H9 (cell line): ENCODE measurements at regions not wholly inside any gene's neighbourhood (a gene's known extent, or its start where the extent isn't known, plus 50 kb on each side); places are given as distances from the start of the nearest gene placed in this dataset.

Experiments
- DNase-seq: peaks from one replicate; pipeline ENCODE4 v3.0.0-alpha.2; 2017
- H2AFZ ChIP-seq: one replicate; pipeline ENCODE4 v1.6.1; 2013; ENCODE audit warnings: mild to moderate bottlenecking, low read length, control low read depth, moderate library complexity
- H2AK5ac ChIP-seq: 2 replicates; pipeline ENCODE4 v1.6.1; 2013; ENCODE audit warnings: low read length, control low read depth, mixed read lengths; ENCODE audit not compliant: insufficient read length
- H2BK120ac ChIP-seq: one replicate; pipeline ENCODE4 v1.6.1; 2013; ENCODE audit warnings: low read depth, mild to moderate bottlenecking, low read length, control low read depth, inconsistent platforms; ENCODE audit not compliant: poor library complexity, severe bottlenecking
- H2BK12ac ChIP-seq: 2 replicates; pipeline ENCODE4 v1.6.1; 2013; ENCODE audit warnings: low read length, control low read depth, mixed read lengths, low read depth; ENCODE audit not compliant: insufficient read length
- H2BK15ac ChIP-seq: 2 replicates; pipeline ENCODE4 v1.6.1; 2013; ENCODE audit warnings: low read depth, low read length, control low read depth
- H2BK20ac ChIP-seq: one replicate; pipeline ENCODE4 v1.6.1; 2013; ENCODE audit warnings: low read depth, mild to moderate bottlenecking, low read length, control low read depth, inconsistent platforms; ENCODE audit not compliant: poor library complexity, severe bottlenecking
- H2BK5ac ChIP-seq: 2 replicates; pipeline ENCODE4 v1.6.1; 2013; ENCODE audit warnings: low read length, control low read depth, mixed read lengths; ENCODE audit not compliant: insufficient read length
- H3K14ac ChIP-seq: 2 replicates; pipeline ENCODE4 v1.6.1; 2013; ENCODE audit warnings: low read length, control low read depth; ENCODE audit not compliant: insufficient read depth
- H3K18ac ChIP-seq: 2 replicates; pipeline ENCODE4 v1.6.1; 2013; ENCODE audit warnings: low read depth, mild to moderate bottlenecking, mixed read lengths, low read length, control low read depth; ENCODE audit not compliant: insufficient read length
- H3K23ac ChIP-seq: 2 replicates; pipeline ENCODE4 v1.6.1; 2013; ENCODE audit warnings: low read length, control low read depth, mixed read lengths, low read depth; ENCODE audit not compliant: insufficient read length
- H3K23me2 ChIP-seq: 2 replicates; pipeline ENCODE4 v1.6.1; 2013; ENCODE audit warnings: low read depth, mild to moderate bottlenecking, mixed read lengths, low read length, control low read depth; ENCODE audit not compliant: insufficient read length, poor library complexity, severe bottlenecking
- H3K27ac ChIP-seq: 2 replicates; pipeline ENCODE4 v1.5.1; 2013; ENCODE audit warnings: low read length, control low read depth, mixed read lengths, low read depth; ENCODE audit not compliant: insufficient read length
- H3K27me3 ChIP-seq: 2 replicates; pipeline ENCODE4 v1.6.1; 2013; ENCODE audit warnings: low read length, control low read depth, inconsistent platforms; ENCODE audit not compliant: insufficient read depth
- H3K4ac ChIP-seq: 2 replicates; pipeline ENCODE4 v1.6.1; 2013; ENCODE audit warnings: low read depth, mild to moderate bottlenecking, control low read depth, inconsistent platforms, low read length, moderate library complexity
- H3K4me1 ChIP-seq: 2 replicates; pipeline ENCODE4 v1.6.1; 2013; ENCODE audit warnings: low read length, control low read depth, inconsistent platforms; ENCODE audit not compliant: insufficient read depth
- H3K4me2 ChIP-seq: 2 replicates; pipeline ENCODE4 v1.6.1; 2013; ENCODE audit warnings: low read length, control low read depth, mixed read lengths; ENCODE audit not compliant: insufficient read length, insufficient read depth
- H3K56ac ChIP-seq: 2 replicates; pipeline ENCODE4 v1.6.1; 2013; ENCODE audit warnings: low read depth, mild to moderate bottlenecking, mixed read lengths, low read length, control low read depth; ENCODE audit not compliant: insufficient read length
- H3K79me1 ChIP-seq: 2 replicates; pipeline ENCODE4 v1.6.1; 2013; ENCODE audit warnings: low read depth, mild to moderate bottlenecking, moderate library complexity, low read length, control low read depth, inconsistent platforms; ENCODE audit not compliant: insufficient read depth, poor library complexity, severe bottlenecking
- H3K79me2 ChIP-seq: 2 replicates; pipeline ENCODE4 v1.6.1; 2013; ENCODE audit warnings: low read length, control low read depth, inconsistent platforms; ENCODE audit not compliant: insufficient read depth
- H3K9ac ChIP-seq: 2 replicates; pipeline ENCODE4 v1.6.1; 2013; ENCODE audit warnings: low read length, control low read depth, mixed read lengths; ENCODE audit not compliant: insufficient read length; ENCODE audit errors: extremely low read depth
- H3K9me3 ChIP-seq: one replicate; pipeline ENCODE4 v1.6.1; 2013; ENCODE audit warnings: low read depth, low read length, inconsistent platforms; ENCODE audit not compliant: control insufficient read depth
- H3T11ph ChIP-seq: one replicate; pipeline ENCODE4 v1.6.1; 2013; ENCODE audit warnings: mild to moderate bottlenecking, low read length, control low read depth, inconsistent platforms
- H4K20me1 ChIP-seq: one replicate; pipeline ENCODE4 v1.6.1; 2013; ENCODE audit not compliant: control insufficient read depth, insufficient read length, insufficient read depth
- H4K5ac ChIP-seq: 2 replicates; pipeline ENCODE4 v1.6.1; 2013; ENCODE audit warnings: low read depth, mild to moderate bottlenecking, mixed read lengths, low read length, control low read depth; ENCODE audit not compliant: insufficient read length
- H4K8ac ChIP-seq: replicated peaks from 2 replicates; pipeline ENCODE4 v1.6.1; 2013; ENCODE audit warnings: low read length, control low read depth, mixed read lengths, low read depth; ENCODE audit not compliant: insufficient read length
- H4K91ac ChIP-seq: 2 replicates; pipeline ENCODE4 v1.6.1; 2013; ENCODE audit warnings: low read depth, mild to moderate bottlenecking, moderate library complexity, mixed read lengths, low read length, control low read depth; ENCODE audit not compliant: insufficient read length
- H3K27ac Mint-ChIP-seq, 3 experiments: 2 replicates in 2 of 3; 3 replicates in 1 of 3; pipeline ENCODE4 v1.8.0; 2020 to 2021; ENCODE audit warnings: mixed read lengths in 3 of 3, mild to moderate bottlenecking in 1 of 3, moderate library complexity in 1 of 3
- H3K27me3 Mint-ChIP-seq: 2 replicates; pipeline ENCODE4 v1.8.0; 2021; ENCODE audit warnings: low read depth, mild to moderate bottlenecking, moderate library complexity, mixed read lengths
- H3K36me3 Mint-ChIP-seq, 3 experiments: 2 replicates in 2 of 3; 3 replicates in 1 of 3; pipeline ENCODE4 v1.8.0; 2020 to 2021; ENCODE audit warnings: low read depth in 3 of 3, mixed read lengths in 3 of 3; ENCODE audit not compliant: insufficient read depth in 1 of 3
- H3K4me1 Mint-ChIP-seq, 2 experiments: 2 replicates each; pipeline ENCODE4 v1.8.0; 2020; ENCODE audit warnings: mixed read lengths in 2 of 2
- H3K4me3 Mint-ChIP-seq, 2 experiments: 2 replicates in 1 of 2; 3 replicates in 1 of 2; pipeline ENCODE4 v1.8.0; 2020 to 2021; ENCODE audit warnings: mild to moderate bottlenecking in 2 of 2, mixed read lengths in 2 of 2, moderate library complexity in 1 of 2
- H3K9me3 Mint-ChIP-seq, 2 experiments: 2 replicates in 1 of 2; 3 replicates in 1 of 2; pipeline ENCODE4 v1.8.0; 2020; ENCODE audit warnings: mild to moderate bottlenecking in 2 of 2, mixed read lengths in 2 of 2, moderate library complexity in 1 of 2
- whole genome bisulfite sequencing: extraction: QIAGEN DNeasy Blood & Tissue Kit; methylation state at CpG from one replicate; pipeline ENCODE4 v1.1.7; 2013; ENCODE audit warnings: missing lambda C conversion rate, low lambda C conversion rate, mixed read lengths; ENCODE audit not compliant: insufficient read length; ENCODE audit errors: extremely low coverage; 5-methylcytosine and 5-hydroxymethylcytosine counted together
- TF ChIP-seq, protein P1 (sequence below): fragments of 200-600 bp; sonication (generic); conservative IDR thresholded peaks from 3 replicates; pipeline ENCODE4 v1.8.0; 2021; ENCODE audit warnings: antibody characterized with exemption, mild to moderate bottlenecking

DNA sequence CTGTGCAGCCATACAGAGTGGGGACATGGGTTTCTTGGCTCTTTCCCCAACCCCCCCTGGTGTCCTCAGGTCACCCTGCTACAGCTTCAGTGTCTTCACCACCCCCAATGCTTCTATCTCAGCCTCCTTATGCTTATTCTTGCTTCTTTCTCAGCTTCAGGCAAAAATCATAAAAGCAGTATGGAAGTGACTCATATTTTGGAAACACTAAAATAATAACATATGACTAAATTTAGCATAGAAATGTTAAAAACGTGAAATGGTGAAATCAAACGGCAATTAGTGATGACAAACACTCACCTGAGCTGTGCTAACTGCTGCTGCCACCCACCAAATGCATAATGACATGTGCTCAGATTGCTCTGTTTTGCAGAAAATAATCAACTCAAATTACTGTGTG lies 475.2 kb upstream of the EPHA3 start:
- H4K5ac ChIP-seq, result no peak overlapping the region
- whole genome bisulfite sequencing, result no CpG with 5 or more reads among the region's 2 CpGs
- Mint-ChIP-seq H3K27ac (no peak overlapping the region), H3K4me1 (no peaks in the 10 kb centered on the region), H3K9me3 (peaks cover 6 to 10% of the 10 kb centered on the region in 2 experiments; a peak in 4 of 5 replicates), H3K4me3 (no peak overlapping the region), H3K27me3 (no peaks in the 10 kb centered on the region), H3K36me3 (peaks cover 0 to 7% (median 4%) of the 10 kb centered on the region in 3 experiments; a peak in 4 of 7 replicates)
- no peak overlapping the region for H3K14ac ChIP-seq
- H3K27ac ChIP-seq, result no peak overlapping the region
- no peak for DNase-seq
- TF ChIP-seq, protein P1, sequence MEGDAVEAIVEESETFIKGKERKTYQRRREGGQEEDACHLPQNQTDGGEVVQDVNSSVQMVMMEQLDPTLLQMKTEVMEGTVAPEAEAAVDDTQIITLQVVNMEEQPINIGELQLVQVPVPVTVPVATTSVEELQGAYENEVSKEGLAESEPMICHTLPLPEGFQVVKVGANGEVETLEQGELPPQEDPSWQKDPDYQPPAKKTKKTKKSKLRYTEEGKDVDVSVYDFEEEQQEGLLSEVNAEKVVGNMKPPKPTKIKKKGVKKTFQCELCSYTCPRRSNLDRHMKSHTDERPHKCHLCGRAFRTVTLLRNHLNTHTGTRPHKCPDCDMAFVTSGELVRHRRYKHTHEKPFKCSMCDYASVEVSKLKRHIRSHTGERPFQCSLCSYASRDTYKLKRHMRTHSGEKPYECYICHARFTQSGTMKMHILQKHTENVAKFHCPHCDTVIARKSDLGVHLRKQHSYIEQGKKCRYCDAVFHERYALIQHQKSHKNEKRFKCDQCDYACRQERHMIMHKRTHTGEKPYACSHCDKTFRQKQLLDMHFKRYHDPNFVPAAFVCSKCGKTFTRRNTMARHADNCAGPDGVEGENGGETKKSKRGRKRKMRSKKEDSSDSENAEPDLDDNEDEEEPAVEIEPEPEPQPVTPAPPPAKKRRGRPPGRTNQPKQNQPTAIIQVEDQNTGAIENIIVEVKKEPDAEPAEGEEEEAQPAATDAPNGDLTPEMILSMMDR, result no peak
- no peak overlapping the region for H2BK15ac ChIP-seq
- H3K23me2 ChIP-seq, result no peaks in the 10 kb centered on the region
- H2BK120ac ChIP-seq, result no peak overlapping the region
- no peak overlapping the region for H3T11ph ChIP-seq
- no peak overlapping the region for H2BK5ac ChIP-seq
- no peaks in the 10 kb centered on the region for H3K79me2 ChIP-seq
- no peaks in the 10 kb centered on the region for H3K27me3 ChIP-seq
- no peak overlapping the region for H2BK20ac ChIP-seq
- no peak overlapping the region for H3K4me2 ChIP-seq
- H2AFZ ChIP-seq, result no peak overlapping the region
- no peaks in the 10 kb centered on the region for H3K9me3 ChIP-seq
- H3K4ac ChIP-seq, result no peak overlapping the region
- H3K23ac ChIP-seq, result no peak overlapping the region
- H2BK12ac ChIP-seq, result no peak overlapping the region
- no peak overlapping the region for H4K91ac ChIP-seq
- no peak overlapping the region for H3K18ac ChIP-seq
- no peaks in the 10 kb centered on the region for H3K4me1 ChIP-seq
- no peaks in the 10 kb centered on the region for H3K79me1 ChIP-seq
- no peak overlapping the region for H3K56ac ChIP-seq
- H3K9ac ChIP-seq, result no peak overlapping the region
- no peaks in the 10 kb centered on the region for H4K20me1 ChIP-seq
- no peak overlapping the region for H2AK5ac ChIP-seq
- H4K8ac ChIP-seq, result no peak overlapping the region
